Spleen (tissue), 11 donors: ENCODE measurements at regions not wholly inside any gene's neighbourhood (a gene's known extent, or its start where the extent isn't known, plus 50 kb on each side); places are given as distances from the start of the nearest gene placed in this dataset.

Source experiments
- DNase-seq: peaks from one replicate; pipeline ENCODE4 v3.0.0-alpha.2; 2020
- H3K27ac ChIP-seq, 8 donors: fragments of 200-600 bp; sonication (generic) in 7 of 8; 1 replicate in 4 of 8; 2 replicates in 4 of 8; pipeline versions ENCODE4 v1.5.0 to v1.8.0; 2016 to 2021; ENCODE audit warnings: inconsistent platforms in 4 of 8, mild to moderate bottlenecking in 4 of 8, moderate library complexity in 1 of 8
- H3K27me3 ChIP-seq, 7 donors: fragments of 200-600 bp; sonication (generic) in 6 of 7; replicated peaks in 1 of 7; 1 replicate in 4 of 7; 2 replicates in 3 of 7; pipeline versions ENCODE4 v1.5.0 to v1.8.0; 2016 to 2021; ENCODE audit warnings: inconsistent platforms in 3 of 7, mild to moderate bottlenecking in 1 of 7
- H3K36me3 ChIP-seq, 6 donors: fragments of 200-600 bp; sonication (generic) in 5 of 6; 1 replicate in 4 of 6; 2 replicates in 2 of 6; pipeline versions ENCODE4 v1.5.0 to v1.8.0; 2016 to 2021; ENCODE audit warnings: inconsistent platforms in 2 of 6
- H3K4me1 ChIP-seq, 6 donors: fragments of 200-600 bp; sonication (generic) in 5 of 6; 1 replicate in 3 of 6; 2 replicates in 3 of 6; pipeline versions ENCODE4 v1.5.0 to v1.8.0; 2016 to 2021; ENCODE audit warnings: inconsistent platforms in 3 of 6
- H3K4me3 ChIP-seq, 8 donors: fragments of 200-600 bp; sonication (generic) in 7 of 8; 1 replicate in 4 of 8; 2 replicates in 4 of 8; pipeline versions ENCODE4 v1.5.0 to v1.8.0; 2016 to 2021; ENCODE audit warnings: inconsistent platforms in 4 of 8, mild to moderate bottlenecking in 4 of 8, moderate library complexity in 2 of 8
- H3K9me3 ChIP-seq, 8 donors: fragments of 200-600 bp; sonication (generic) in 7 of 8; 1 replicate in 4 of 8; 2 replicates in 4 of 8; pipeline versions ENCODE4 v1.5.0 to v1.8.0; 2016 to 2021; ENCODE audit warnings: inconsistent platforms in 4 of 8
- POLR2A ChIP-seq, 3 donors: fragments of 450-650 bp; IDR thresholded peaks; one replicate each; pipeline ENCODE4 v1.5.1; 2017; ENCODE audit warnings: antibody characterized with exemption in 3 of 3, mild to moderate bottlenecking in 1 of 3
- POLR2AphosphoS5 ChIP-seq, 3 donors: sonication (generic); formaldehyde crosslinking; IDR thresholded peaks; one replicate each; pipeline ENCODE4 v1.5.1; 2017; ENCODE audit warnings: antibody characterized with exemption in 3 of 3
- WGBS, 5 donors: extraction: QIAGEN DNeasy Blood & Tissue Kit in 3 of 5; methylation state at CpG; one replicate each; pipeline versions ENCODE4 v1.1.5 to v1.1.7; 2013 to 2018; 5-methylcytosine and 5-hydroxymethylcytosine counted together
- intact Hi-C: fragments of 100-400 bp; cut with DNase I; formaldehyde crosslinking; loops from one replicate; pipeline ENCODE4 v1.15.0; 2023; ENCODE audit warnings: low total_unique reads
- TF ChIP-seq, protein P1 (sequence below), 11 experiments: fragments of 200-600 bp in 7 of 11; fragments of 450-650 bp in 4 of 11; sonication (generic) in 4 of 11; IDR thresholded peaks in 8 of 11; conservative IDR thresholded peaks in 3 of 11; 1 replicate in 7 of 11; 2 replicates in 4 of 11; pipeline versions ENCODE4 v1.4.0 to v1.8.0; 2016 to 2021; ENCODE audit warnings: antibody characterized with exemption in 11 of 11, inconsistent platforms in 4 of 11, mild to moderate bottlenecking in 1 of 11
- donor health status: healthy with polysubstance abuse.
- donor health status: DM: no; HTN: no; CAD: no; lungs with moderate emphysema.
- donor health status: DM: no; HTN: no; CAD: no.
- donor health status: Bipolar disorder and iron deficiency.
- donor health status: healthy.
- donor health status: DM: no; HTN: no; CAD: no.
- donor health status: DM: yes; HTN: yes; CAD: no.

GRCh38 chr1:90402893-90403849 lies 313.9 kb downstream of the BARHL2 start:
- no peaks in the 10 kb centered on the region for H3K9me3 ChIP-seq
- TF ChIP-seq, protein P1, sequence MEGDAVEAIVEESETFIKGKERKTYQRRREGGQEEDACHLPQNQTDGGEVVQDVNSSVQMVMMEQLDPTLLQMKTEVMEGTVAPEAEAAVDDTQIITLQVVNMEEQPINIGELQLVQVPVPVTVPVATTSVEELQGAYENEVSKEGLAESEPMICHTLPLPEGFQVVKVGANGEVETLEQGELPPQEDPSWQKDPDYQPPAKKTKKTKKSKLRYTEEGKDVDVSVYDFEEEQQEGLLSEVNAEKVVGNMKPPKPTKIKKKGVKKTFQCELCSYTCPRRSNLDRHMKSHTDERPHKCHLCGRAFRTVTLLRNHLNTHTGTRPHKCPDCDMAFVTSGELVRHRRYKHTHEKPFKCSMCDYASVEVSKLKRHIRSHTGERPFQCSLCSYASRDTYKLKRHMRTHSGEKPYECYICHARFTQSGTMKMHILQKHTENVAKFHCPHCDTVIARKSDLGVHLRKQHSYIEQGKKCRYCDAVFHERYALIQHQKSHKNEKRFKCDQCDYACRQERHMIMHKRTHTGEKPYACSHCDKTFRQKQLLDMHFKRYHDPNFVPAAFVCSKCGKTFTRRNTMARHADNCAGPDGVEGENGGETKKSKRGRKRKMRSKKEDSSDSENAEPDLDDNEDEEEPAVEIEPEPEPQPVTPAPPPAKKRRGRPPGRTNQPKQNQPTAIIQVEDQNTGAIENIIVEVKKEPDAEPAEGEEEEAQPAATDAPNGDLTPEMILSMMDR (IDR thresholded peaks at IDR 0.05 in 8 of 11, conservative IDR thresholded peaks at IDR 0.05 in 3 of 11): no peak
- TF ChIP-seq POLR2A (IDR thresholded peaks at IDR 0.05) (no peak), POLR2AphosphoS5 (IDR thresholded peaks at IDR 0.05) (no peak)
- H3K27ac ChIP-seq: no peak overlapping the region
- intact Hi-C loops: no loop called here
- no peaks in the 10 kb centered on the region for H3K36me3 ChIP-seq
- no peak for DNase-seq
- H3K4me1 ChIP-seq: no peaks in the 10 kb centered on the region
- H3K4me3 ChIP-seq: no peak overlapping the region
- WGBS, 5 donors: 88 to 93% (median 90%) methylated on average over 5 of the region's 5 CpGs
- no peaks in the 10 kb centered on the region for H3K27me3 ChIP-seq

- H3K4me1 ChIP-seq: no peaks in the 10 kb centered on the region
- no peak overlapping the region for H3K27ac ChIP-seq
- H3K27me3 ChIP-seq: no peaks in the 10 kb centered on the region
- 63 to 77% (median 66%) methylated on average over 2 of the region's 2 CpGs for WGBS, 5 donors
- no peaks in the 10 kb centered on the region for H3K9me3 ChIP-seq
- TF ChIP-seq POLR2AphosphoS5 (IDR thresholded peaks at IDR 0.05): no peak
- no peak for TF ChIP-seq POLR2A (IDR thresholded peaks at IDR 0.05)
- TF ChIP-seq, protein P1 (IDR thresholded peaks at IDR 0.05 in 8 of 11, conservative IDR thresholded peaks at IDR 0.05 in 3 of 11): no peak
- DNase-seq: no peak
- H3K36me3 ChIP-seq: no peaks in the 10 kb centered on the region
- no peak overlapping the region for H3K4me3 ChIP-seq
- intact Hi-C loops: no loop called here
These were observed 317.0 kb downstream of the BARHL2 start for GRCh38 chr1:90400131-90400530.

- Histone ChIP-seq H3K4me1 (no peaks in the 10 kb centered on the region), H3K27ac (no peak overlapping the region), H3K4me3 (no peak overlapping the region), H3K27me3 (no peaks in the 10 kb centered on the region), H3K36me3 (no peaks in the 10 kb centered on the region), H3K9me3 (no peaks in the 10 kb centered on the region)
- DNase-seq: no peak
- intact Hi-C loops: no loop called here
- 84 to 92% (median 88%) methylated on average over 3 of the region's 3 CpGs for WGBS, 5 donors
- TF ChIP-seq POLR2AphosphoS5 (IDR thresholded peaks at IDR 0.05) (no peak), POLR2A (IDR thresholded peaks at IDR 0.05) (no peak)
- TF ChIP-seq, protein P1 (IDR thresholded peaks at IDR 0.05 in 8 of 11, conservative IDR thresholded peaks at IDR 0.05 in 3 of 11): no peak
These were observed 320.2 kb downstream of the BARHL2 start for GRCh38 chr1:90396917-90397316.

DNA sequence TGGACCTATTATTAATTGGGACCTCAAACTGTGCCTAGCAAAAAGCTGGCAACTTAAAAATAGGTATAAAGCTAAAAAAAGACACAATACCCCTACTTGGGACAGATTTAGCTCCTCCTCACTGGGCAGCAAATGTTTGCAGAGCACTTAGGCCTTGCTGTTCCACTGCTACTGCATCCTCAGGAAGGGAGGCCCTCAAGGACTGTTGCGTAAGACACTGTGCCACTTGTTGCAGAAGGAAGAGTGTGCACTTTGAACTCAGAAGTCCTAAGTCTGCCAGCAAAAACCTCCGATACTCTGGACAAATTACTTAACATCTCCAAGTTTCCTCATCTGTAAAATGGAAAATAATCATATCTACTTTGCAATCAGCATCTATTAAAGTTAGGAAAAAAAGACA lies 322.9 kb downstream of the BARHL2 start:
- intact Hi-C loops: no loop called here
- no peak overlapping the region for H3K27ac ChIP-seq

More for the DNA sequence above, 322.9 kb downstream of the BARHL2 start:
- no peaks in the 10 kb centered on the region for H3K27me3 ChIP-seq
- WGBS, 5 donors: 37 to 80% (median 50%) methylated on average over 2 of the region's 2 CpGs
- H3K9me3 ChIP-seq: no peaks in the 10 kb centered on the region
- no peak overlapping the region for H3K4me3 ChIP-seq
- DNase-seq: no peak
- H3K36me3 ChIP-seq: no peaks in the 10 kb centered on the region
- H3K4me1 ChIP-seq: no peaks in the 10 kb centered on the region
- TF ChIP-seq, protein P1 (IDR thresholded peaks at IDR 0.05 in 8 of 11, conservative IDR thresholded peaks at IDR 0.05 in 3 of 11): no peak
- TF ChIP-seq POLR2A (IDR thresholded peaks at IDR 0.05) (no peak), POLR2AphosphoS5 (IDR thresholded peaks at IDR 0.05) (no peak)
